ENCODE measurements at regions not wholly inside any gene's neighbourhood (a gene's known extent, or its start where the extent isn't known, plus 50 kb on each side); places are given as distances from the start of the nearest gene placed in this dataset.

GRCh38 chr13:62933809-62934208 is 1518.2 kb upstream of the PCDH20 start:
- DNase-seq = no peak

DNA sequence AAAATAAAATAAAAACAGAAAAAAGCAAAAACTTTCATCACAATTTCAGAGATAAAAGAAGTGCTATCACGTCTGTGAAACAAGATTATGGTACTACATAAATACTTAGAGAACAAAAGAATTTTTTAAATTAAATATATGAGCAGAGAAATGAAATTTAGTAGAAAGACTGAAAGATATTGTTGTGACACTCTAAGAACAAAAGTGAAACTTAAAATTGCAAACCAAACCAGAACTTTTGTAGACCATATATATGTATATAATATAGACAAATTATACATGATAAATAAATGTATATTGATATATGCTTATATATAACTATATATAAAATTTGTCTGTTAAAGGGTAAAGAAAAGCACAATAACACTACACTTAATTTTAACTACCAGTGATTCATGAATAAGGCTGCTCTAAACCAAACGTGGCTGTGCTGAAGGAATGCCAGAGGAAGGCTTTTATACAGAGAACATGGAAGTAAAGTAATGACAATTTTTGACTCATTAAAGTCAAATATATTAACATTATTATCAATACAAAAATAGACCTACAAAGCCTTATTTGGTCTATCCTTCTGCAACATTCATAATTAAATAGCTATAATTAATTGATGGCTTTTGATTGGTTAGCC is 1516.7 kb upstream of the PCDH20 start:
- DNase-seq = no peak

- DNase-seq = no peak
These were observed 1516.2 kb upstream of the PCDH20 start for GRCh38 chr13:62931853-62932252.

- DNase-seq = no peak
These were observed 1508.7 kb upstream of the PCDH20 start for GRCh38 chr13:62924395-62924794.

DNA sequence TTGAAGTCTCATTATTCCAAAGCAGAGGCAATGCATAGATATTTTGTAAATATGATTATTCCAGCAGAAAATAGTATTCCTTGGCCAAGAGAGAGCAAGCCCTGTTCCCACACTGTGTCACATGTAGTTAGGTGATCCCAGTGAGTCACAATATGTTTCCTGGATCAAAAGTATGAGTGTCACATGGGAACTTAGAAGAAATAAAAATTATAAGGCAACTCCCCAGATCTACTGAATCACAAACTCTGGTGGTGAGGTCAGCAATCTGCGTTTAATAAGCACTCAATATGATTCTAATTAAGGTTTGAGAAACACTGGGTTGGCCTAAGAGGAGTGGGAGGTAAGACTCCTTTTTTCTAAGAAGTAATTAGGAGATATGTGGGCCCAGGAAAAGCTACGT is 1504.5 kb upstream of the PCDH20 start:
- no peak for DNase-seq

- no peak for DNase-seq
These were observed 1503.8 kb upstream of the PCDH20 start for GRCh38 chr13:62919491-62919890.

DNA sequence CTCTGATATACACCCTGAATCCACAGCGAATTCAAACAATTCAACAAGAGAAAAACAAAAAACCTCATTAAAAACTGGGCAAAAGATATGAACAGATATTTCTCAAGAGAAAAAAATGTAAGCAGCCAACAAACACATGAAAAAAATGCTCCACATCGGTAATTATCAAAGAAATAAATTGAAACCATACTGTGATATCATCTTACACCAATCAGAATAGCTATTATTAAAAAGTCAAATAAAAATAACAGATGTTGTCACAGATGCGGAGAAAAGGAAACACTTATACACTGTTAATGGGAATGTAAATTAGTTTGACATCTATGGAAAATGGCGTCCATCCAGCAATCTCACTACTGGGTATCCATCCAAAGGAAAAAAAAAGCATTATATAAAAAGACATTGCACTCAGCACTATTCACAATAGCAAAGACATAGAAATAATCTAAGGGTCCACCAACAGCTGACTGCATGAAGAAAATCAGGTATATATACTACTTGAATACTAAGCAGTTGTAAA is 1495.0 kb upstream of the PCDH20 start:
- no peak for DNase-seq

GRCh38 chr13:62908321-62908720 is 1492.7 kb upstream of the PCDH20 start:
- no peak for DNase-seq

DNA sequence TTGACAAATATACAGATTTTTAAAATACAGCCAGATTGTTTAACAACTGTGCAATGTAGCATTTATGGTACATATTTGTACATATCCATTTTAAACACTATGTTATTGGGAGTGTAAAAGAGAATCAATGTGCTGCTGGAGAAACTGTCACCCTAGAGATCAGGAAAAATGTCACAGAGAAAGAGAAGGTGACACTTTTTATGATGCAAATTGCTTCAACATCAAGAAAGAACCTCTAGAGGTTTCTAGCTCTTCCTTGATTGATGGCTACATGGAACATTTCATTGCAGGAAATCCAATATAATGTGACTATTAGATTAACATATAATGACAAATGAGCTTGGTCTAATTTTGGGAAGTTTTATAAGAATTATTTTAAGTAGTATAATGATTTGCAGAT is 1491.2 kb upstream of the PCDH20 start:
- no peak for DNase-seq

DNA sequence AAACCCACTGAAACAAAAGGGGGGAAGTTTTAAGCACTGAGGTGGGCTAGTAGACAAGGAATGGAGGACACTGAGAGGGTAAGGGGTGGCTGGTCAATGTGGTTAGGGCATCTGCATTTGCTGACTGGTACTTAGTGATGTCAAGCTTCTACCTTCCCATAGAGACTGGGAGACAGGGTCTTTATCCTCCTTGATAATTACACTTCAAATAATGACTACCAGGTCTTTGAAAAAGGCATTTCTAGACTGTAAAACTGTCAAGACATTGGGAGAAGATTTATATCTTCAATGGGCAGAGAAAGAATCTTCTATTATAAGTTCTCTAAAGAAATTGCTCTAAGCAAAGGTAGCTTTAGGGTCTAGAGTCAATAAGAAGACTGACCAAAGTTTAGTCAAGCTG is 1490.8 kb upstream of the PCDH20 start:
- no peak for DNase-seq

GRCh38 chr13:62887046-62887445 is 1471.4 kb upstream of the PCDH20 start:
- DNase-seq = no peak

GRCh38 chr13:62879071-62879470 is 1463.4 kb upstream of the PCDH20 start:
- DNase-seq = no peak

- DNase-seq = no peak
These were observed 1459.5 kb upstream of the PCDH20 start for GRCh38 chr13:62875118-62875640.

- DNase-seq = no peak
These were observed 1434.7 kb upstream of the PCDH20 start for GRCh38 chr13:62850331-62850730.

- no peak for DNase-seq
These were observed 1431.9 kb upstream of the PCDH20 start for GRCh38 chr13:62847520-62847919.

- no peak for DNase-seq
These were observed 1430.7 kb upstream of the PCDH20 start for GRCh38 chr13:62846302-62846701.

DNA sequence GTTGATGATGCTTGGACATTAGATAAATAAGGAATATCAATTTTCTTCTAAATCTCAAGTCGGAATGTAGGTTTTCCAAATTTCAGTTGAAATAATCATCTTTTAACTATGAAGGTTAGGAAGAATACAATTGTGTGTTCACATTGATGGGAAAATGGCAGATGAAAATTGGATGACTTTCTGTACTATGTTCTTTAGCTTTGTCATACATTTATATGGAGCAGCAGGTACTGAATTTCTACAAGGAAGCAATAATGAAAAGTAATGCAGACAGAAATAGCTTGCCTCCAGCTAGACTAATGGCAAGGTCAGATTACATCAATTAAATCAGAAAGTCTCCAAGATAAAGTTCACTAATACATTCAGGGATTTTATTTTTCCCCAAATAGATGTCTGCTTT is 1423.7 kb upstream of the PCDH20 start:
- DNase-seq = no peak

GRCh38 chr13:62838929-62839328 is 1423.3 kb upstream of the PCDH20 start:
- no peak for DNase-seq

DNA sequence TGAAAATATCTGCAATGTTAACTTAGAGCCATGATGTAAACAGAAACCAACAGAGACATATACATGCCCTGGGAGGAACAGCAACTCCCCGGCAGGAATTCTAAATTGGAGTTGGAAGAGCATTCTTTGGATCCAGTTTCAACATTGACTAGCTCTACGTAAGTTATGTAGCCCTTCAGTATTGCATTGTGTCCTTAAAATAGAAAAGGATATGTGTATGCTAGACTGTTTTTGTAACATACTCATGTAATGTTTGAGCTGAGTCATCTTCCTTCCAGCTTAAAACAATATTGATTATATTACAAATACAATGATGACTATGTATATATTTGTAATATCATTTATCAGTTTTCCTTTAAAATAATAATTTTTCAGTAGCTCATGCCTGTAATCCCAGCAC is 1422.2 kb upstream of the PCDH20 start:
- DNase-seq = no peak

DNA sequence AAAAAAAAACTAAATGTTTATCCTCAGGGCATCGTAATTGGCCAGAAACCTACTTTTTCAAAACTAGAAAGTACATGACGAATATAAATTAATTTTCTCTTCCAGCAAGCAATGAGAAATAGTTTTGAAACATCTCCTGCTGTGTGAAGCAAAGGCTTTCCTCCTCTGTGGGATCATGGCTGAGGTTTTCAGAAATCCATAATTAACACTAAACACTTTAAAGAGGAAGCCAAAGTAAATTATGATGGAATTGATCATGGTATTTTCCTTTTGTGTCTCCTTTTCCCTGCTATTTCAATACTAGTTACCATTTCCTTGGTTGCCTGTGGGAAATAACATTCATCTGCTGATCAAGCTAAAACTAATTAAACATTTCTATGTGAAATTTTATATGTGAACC is 1413.8 kb upstream of the PCDH20 start:
- DNase-seq = no peak

DNA sequence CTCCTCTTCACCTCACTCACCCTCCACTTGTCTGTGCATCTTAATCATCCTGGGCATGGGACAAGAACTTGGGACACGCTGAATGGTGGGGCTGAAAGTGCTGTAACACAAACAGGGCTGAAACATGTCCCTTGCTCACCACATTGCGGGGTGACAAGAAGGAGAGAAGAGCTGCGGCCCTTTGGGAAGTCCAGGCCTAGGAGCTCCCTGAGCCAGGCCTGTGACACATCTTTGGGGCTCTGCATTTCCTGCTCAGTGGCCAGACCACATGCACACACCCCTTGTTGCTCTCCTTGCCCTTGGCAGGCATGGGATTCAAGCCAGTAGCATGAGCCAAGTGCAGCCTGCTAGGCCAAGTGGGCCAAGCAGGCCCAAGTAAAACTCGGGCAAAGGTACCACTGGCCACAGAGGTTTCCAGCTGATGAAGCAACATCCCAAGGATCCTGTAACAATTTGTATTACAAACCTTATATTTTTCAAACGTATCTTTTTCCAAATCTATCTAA is 1384.3 kb upstream of the PCDH20 start:
- DNase-seq = no peak

GRCh38 chr13:62799038-62799535 is 1383.4 kb upstream of the PCDH20 start:
- no peak for DNase-seq

GRCh38 chr13:62793850-62794249 is 1378.2 kb upstream of the PCDH20 start:
- DNase-seq = no peak

DNA sequence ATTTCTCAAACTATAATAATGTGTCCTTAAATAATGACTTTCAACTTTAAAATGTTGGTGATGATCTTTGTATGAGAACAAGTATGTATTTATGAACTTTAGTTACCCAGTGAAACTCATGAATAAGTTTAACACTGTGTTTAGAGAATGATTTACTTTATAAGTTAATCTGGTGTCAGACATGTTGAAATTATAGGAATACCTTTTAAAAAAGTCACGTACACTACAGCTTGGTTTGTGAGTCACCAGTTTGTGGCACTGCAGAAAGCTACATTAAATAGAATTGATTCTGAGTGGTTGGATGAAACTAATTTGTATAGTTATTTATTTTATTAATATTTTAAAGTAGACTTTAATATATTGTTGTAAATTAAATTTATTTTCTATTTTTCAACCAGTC is 1366.2 kb upstream of the PCDH20 start:
- DNase-seq = no peak

DNA sequence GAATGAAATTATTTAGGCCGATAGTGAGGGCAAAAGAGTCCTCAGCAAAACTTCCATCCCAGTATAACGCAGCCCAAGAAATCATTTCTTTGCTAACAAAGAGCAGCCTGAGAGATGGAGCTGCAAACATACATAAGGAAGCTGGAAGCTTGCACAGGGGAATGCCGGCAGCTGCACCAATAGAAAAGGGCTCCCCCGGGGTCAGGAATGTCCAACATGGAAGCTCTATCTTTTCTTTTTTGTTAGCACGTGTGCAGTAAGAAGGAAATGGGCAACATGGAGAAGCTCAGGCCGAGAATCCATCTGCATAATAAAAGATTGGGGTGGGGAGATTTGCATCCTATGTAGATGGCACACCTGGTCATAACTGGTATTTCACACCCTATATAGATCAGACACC is 1363.5 kb upstream of the PCDH20 start:
- no peak for DNase-seq
